Naive thymus-derived CD4-positive, alpha-beta T cell (primary cell): ENCODE measurements at regions not wholly inside any gene's neighbourhood (a gene's known extent, or its start where the extent isn't known, plus 50 kb on each side); places are given as distances from the start of the nearest gene placed in this dataset.

Experiments
- ATAC-seq: fragments of 150-1000 bp; cut with Tn5 transposase; 2 replicates; pipeline ENCODE4 v1.10.0; 2021; ENCODE audit warnings: mild to moderate bottlenecking, moderate library complexity
- CTCF ChIA-PET: fragments of 350-600 bp; sonication (Branson Sonifier 250); formaldehyde crosslinking; loops from one replicate; lab custom pipeline; 2021; ENCODE audit warnings: antibody characterized with exemption; lab: Charles Lee
- POLR2A ChIA-PET: fragments of 350-600 bp; sonication (Branson Sonifier 250); formaldehyde crosslinking; loops from one replicate; lab custom pipeline; 2021; ENCODE audit warnings: antibody characterized with exemption, inconsistent platforms; lab: Charles Lee
- DNase-seq, 9 donors: peaks; one replicate each; pipeline versions ENCODE4 v3.0.0 to v3.0.0-alpha.2; 2020 to 2022; ENCODE audit warnings: mixed read lengths in 1 of 9
- H3K27ac ChIP-seq: one replicate; pipeline ENCODE4 v1.7.0; 2013; ENCODE audit warnings: mild to moderate bottlenecking, low read depth, low read length, moderate library complexity
- H3K27me3 ChIP-seq, 2 donors: one replicate each; pipeline ENCODE4 v1.7.0; 2013; ENCODE audit warnings: low read length in 2 of 2, mild to moderate bottlenecking in 2 of 2, moderate library complexity in 2 of 2; ENCODE audit not compliant: control insufficient read depth in 2 of 2, insufficient read depth in 2 of 2
- H3K36me3 ChIP-seq, 3 experiments: 1 replicate in 2 of 3; 2 replicates in 1 of 3; pipeline ENCODE4 v1.7.0; 2013; ENCODE audit warnings: low read length in 3 of 3, mild to moderate bottlenecking in 3 of 3, moderate library complexity in 1 of 3; ENCODE audit not compliant: insufficient read depth in 3 of 3, control insufficient read depth in 2 of 3
- H3K4me1 ChIP-seq, 2 donors: one replicate each; pipeline ENCODE4 v1.7.0; 2013; ENCODE audit warnings: low read length in 2 of 2, mild to moderate bottlenecking in 2 of 2, moderate library complexity in 1 of 2; ENCODE audit not compliant: control insufficient read depth in 2 of 2, insufficient read depth in 2 of 2
- H3K4me3 ChIP-seq: 2 replicates; pipeline ENCODE4 v1.7.0; 2013; ENCODE audit warnings: mild to moderate bottlenecking, low read length
- H3K9me3 ChIP-seq, 3 experiments: 1 replicate in 2 of 3; 2 replicates in 1 of 3; pipeline ENCODE4 v1.7.0; 2013; ENCODE audit warnings: low read length in 3 of 3; ENCODE audit not compliant: control insufficient read depth in 2 of 3
- H3K27ac Mint-ChIP-seq, 9 donors: one replicate each; pipeline ENCODE4 v1.8.0; 2020 to 2022; ENCODE audit warnings: mixed read lengths in 9 of 9, mild to moderate bottlenecking in 8 of 9, moderate library complexity in 5 of 9, inconsistent platforms in 2 of 9
- H3K27me3 Mint-ChIP-seq, 5 donors: one replicate each; pipeline ENCODE4 v1.8.0; 2021 to 2022; ENCODE audit warnings: mixed read lengths in 5 of 5, mild to moderate bottlenecking in 1 of 5
- H3K36me3 Mint-ChIP-seq, 5 donors: one replicate each; pipeline ENCODE4 v1.8.0; 2020 to 2022; ENCODE audit warnings: mixed read lengths in 5 of 5, mild to moderate bottlenecking in 3 of 5, inconsistent platforms in 1 of 5
- H3K4me1 Mint-ChIP-seq, 7 donors: one replicate each; pipeline ENCODE4 v1.8.0; 2020 to 2022; ENCODE audit warnings: mixed read lengths in 7 of 7, mild to moderate bottlenecking in 3 of 7, inconsistent platforms in 1 of 7
- H3K4me3 Mint-ChIP-seq, 10 donors: one replicate each; pipeline ENCODE4 v1.8.0; 2020 to 2022; ENCODE audit warnings: mild to moderate bottlenecking in 10 of 10, mixed read lengths in 10 of 10, moderate library complexity in 6 of 10, inconsistent platforms in 2 of 10
- H3K9me3 Mint-ChIP-seq, 11 donors: one replicate each; pipeline ENCODE4 v1.8.0; 2020 to 2022; ENCODE audit warnings: mixed read lengths in 11 of 11, mild to moderate bottlenecking in 4 of 11, inconsistent platforms in 1 of 11, moderate library complexity in 1 of 11
- intact Hi-C, 2 donors: fragments of 100-400 bp; cut with micrococcal nuclease; formaldehyde crosslinking; loops; one replicate each; pipeline ENCODE4 v1.15.1; 2023

DNA sequence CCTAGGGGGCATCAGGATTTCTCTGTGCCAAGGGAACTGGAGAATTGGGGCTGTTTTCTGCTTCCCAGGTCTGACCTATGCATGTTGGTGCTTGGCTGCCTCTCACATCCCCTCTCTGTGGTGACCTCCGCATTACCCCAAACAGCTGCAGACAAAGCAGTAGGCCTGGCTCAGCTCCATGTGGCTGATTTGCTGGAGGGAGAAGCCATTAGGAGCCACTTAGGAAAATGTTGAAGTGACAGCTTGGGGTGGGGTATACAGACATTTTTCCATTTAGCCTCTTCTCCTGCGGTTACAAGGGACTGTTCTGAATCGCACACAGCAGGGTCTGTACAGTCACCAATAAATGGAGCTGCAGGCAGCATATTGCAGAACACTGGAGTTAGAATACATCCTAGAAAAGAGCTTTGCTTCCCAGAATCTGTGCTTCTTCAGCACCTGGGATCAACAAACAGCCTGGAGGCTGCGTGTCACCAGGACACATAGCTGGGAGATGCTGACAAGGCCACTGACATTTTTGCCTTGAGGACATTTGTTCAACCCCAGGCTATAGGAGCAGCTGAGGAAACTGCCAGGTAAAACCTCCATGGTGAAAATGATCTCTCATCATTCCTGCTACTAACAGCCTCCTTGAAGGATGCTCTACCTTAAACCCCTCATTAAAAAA lies 335.3 kb downstream of the DIRAS2 start:
- ChIA-PET POLR2A (no interaction called here), CTCF (no interaction called here)
- Mint-ChIP-seq H3K27me3 (peaks cover 15 to 40% (median 27%) of the 10 kb centered on the region in 5 donors), H3K4me3 (no peak overlapping the region), H3K27ac (no peak overlapping the region), H3K36me3 (no peaks in the 10 kb centered on the region), H3K4me1 (peaks cover 0 to 3% (median 0%) of the 10 kb centered on the region in 7 donors), H3K9me3 (no peaks in the 10 kb centered on the region)
- Histone ChIP-seq H3K27ac (no peak overlapping the region), H3K27me3 (no peaks in the 10 kb centered on the region), H3K36me3 (no peaks in the 10 kb centered on the region), H3K9me3 (no peaks in the 10 kb centered on the region), H3K4me1 (no peaks in the 10 kb centered on the region), H3K4me3 (no peak overlapping the region)
- no peak for DNase-seq
- intact Hi-C loops, result no loop called here
- ATAC-seq, result no peak

DNA sequence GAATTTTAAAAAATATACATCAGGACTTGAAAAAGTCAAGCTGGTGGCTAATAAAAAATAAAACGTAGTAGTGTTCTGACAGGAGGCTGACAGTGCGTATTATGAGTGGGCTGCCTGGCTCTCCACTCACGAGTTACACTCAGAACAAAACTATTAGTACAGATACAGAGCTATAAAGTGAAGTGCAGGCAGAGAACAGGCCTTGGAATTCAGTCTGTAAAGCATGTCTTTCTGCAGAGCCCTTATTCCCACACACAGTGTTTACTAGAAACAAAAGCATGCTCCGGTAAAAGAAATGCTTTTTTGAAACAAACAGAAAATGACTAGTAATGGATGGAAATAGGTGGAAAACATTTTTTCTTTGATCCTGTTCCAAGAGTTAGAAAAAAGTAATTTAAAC lies 334.7 kb downstream of the DIRAS2 start:
- Histone ChIP-seq H3K4me1 (no peaks in the 10 kb centered on the region), H3K27me3 (no peaks in the 10 kb centered on the region), H3K27ac (no peak overlapping the region), H3K36me3 (no peaks in the 10 kb centered on the region), H3K4me3 (no peak overlapping the region), H3K9me3 (no peaks in the 10 kb centered on the region)
- Mint-ChIP-seq H3K4me3 (no peak overlapping the region), H3K36me3 (no peaks in the 10 kb centered on the region), H3K9me3 (no peaks in the 10 kb centered on the region), H3K27ac (no peak overlapping the region), H3K4me1 (peaks cover 0 to 3% (median 0%) of the 10 kb centered on the region in 7 donors), H3K27me3 (peaks cover 20 to 40% (median 25%) of the 10 kb centered on the region in 5 donors)
- intact Hi-C loops, result no loop called here
- ChIA-PET CTCF (no interaction called here), POLR2A (no interaction called here)
- no peak for ATAC-seq
- no peak for DNase-seq

DNA sequence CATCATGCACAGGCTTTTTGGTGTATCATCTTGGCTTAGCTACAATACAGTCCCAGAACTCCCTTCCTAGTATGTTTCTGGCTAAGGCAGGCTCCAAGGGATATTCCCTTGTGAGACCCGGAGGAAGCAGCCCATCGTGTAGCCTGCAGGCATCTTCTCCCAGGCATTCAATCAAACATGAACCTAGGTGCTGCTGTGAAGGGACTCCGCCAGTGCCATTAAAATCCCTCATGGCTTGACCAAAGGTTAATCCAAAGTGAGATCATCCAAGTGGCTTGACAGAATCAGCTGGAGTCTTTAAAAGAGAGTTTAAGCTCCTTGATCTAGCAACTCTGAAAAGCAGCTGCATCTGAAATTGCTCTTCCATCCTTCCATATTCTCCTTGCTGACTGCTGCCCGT lies 333.9 kb downstream of the DIRAS2 start:
- CTCF ChIA-PET, result no interaction called here

DNA sequence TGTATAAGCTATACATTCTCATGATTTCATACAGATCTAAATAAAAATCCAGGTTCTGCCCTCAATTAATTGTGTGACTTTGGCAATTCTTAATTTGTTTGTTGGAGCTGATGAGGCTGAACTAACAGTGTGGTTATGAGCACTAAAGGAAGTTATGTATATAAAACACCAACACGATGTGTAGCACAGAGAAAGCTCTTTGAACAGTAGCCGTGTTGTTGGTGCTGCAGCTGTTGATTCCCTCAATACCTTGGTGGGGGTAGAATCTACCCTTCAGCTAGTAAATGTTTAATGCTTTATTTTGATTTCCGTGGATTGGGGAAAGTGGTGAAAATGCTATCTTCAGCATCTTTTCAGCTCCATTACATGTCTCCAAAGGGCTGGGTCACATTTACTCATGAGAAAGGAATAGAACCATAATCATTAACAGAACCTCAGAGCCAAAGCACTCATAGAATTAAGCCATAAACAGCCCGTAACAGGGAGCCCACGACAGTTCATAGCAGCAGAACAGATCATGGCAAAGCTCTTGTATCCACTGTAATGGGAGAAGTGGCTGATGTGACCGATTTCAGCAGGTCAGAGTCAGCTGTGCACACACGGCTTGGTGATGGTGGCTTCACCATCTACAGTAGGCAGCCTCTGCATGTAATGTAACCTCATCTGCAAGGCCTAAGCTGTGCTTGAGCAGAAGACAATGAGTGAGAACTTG lies 332.7 kb downstream of the DIRAS2 start:
- no peaks in the 10 kb centered on the region for H3K36me3 Mint-ChIP-seq
- no peak overlapping the region for H3K4me3 ChIP-seq
- POLR2A ChIA-PET, result no interaction called here
- H3K9me3 ChIP-seq, result no peaks in the 10 kb centered on the region
- peaks cover 0 to 3% (median 0%) of the 10 kb centered on the region in 11 donors for H3K9me3 Mint-ChIP-seq
- no peak overlapping the region for H3K27ac Mint-ChIP-seq
- no peaks in the 10 kb centered on the region for H3K27me3 ChIP-seq
- CTCF ChIA-PET, result no interaction called here
- ATAC-seq, result no peak
- H3K4me3 Mint-ChIP-seq, result no peak overlapping the region
- DNase-seq, result no peak
- H3K27me3 Mint-ChIP-seq, result peaks cover 10 to 21% (median 17%) of the 10 kb centered on the region in 5 donors
- H3K27ac ChIP-seq, result no peak overlapping the region
- no peaks in the 10 kb centered on the region for H3K36me3 ChIP-seq
- peaks cover 0 to 3% (median 0%) of the 10 kb centered on the region in 7 donors for H3K4me1 Mint-ChIP-seq
- intact Hi-C loops, result no loop called here
- no peaks in the 10 kb centered on the region for H3K4me1 ChIP-seq

More for the DNA sequence above, 333.9 kb downstream of the DIRAS2 start:
- peaks cover 0 to 3% (median 0%) of the 10 kb centered on the region in 11 donors for H3K9me3 Mint-ChIP-seq
- H3K36me3 Mint-ChIP-seq, result no peaks in the 10 kb centered on the region
- no peak overlapping the region for H3K4me3 Mint-ChIP-seq
- peaks cover 17 to 34% (median 22%) of the 10 kb centered on the region in 5 donors for H3K27me3 Mint-ChIP-seq
- Histone ChIP-seq H3K36me3 (no peaks in the 10 kb centered on the region), H3K4me3 (no peak overlapping the region), H3K27ac (no peak overlapping the region), H3K27me3 (no peaks in the 10 kb centered on the region), H3K9me3 (no peaks in the 10 kb centered on the region), H3K4me1 (no peaks in the 10 kb centered on the region)
- no peak for ATAC-seq
- POLR2A ChIA-PET, result no interaction called here
- H3K4me1 Mint-ChIP-seq, result peaks cover 0 to 3% (median 0%) of the 10 kb centered on the region in 7 donors
- no peak for DNase-seq
- intact Hi-C loops, result no loop called here
- no peak overlapping the region for H3K27ac Mint-ChIP-seq

DNA sequence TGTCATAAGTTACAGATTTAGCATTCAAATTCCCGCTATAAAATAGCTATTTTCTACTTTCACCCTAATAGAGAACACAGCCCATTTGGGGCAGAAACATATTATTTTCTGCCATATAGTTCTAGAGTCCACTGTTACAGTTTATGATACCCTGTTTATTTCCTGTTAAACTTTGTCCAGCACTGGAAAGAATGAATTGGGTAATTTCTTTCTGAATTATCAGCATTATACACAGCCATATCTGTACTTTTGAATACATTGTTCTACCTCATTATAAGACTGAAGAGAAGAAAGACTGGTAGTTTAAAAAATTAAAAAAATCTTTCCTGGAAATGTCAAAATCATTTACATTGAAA lies 332.1 kb downstream of the DIRAS2 start:
- Histone ChIP-seq H3K4me1 (no peaks in the 10 kb centered on the region), H3K36me3 (no peaks in the 10 kb centered on the region), H3K27me3 (no peaks in the 10 kb centered on the region), H3K9me3 (no peaks in the 10 kb centered on the region), H3K4me3 (no peak overlapping the region), H3K27ac (no peak overlapping the region)
- Mint-ChIP-seq H3K27me3 (peaks cover 5 to 17% (median 13%) of the 10 kb centered on the region in 5 donors), H3K4me1 (peaks cover 0 to 3% (median 0%) of the 10 kb centered on the region in 7 donors), H3K4me3 (no peak overlapping the region), H3K36me3 (no peaks in the 10 kb centered on the region), H3K9me3 (peaks cover 0 to 3% (median 0%) of the 10 kb centered on the region in 11 donors), H3K27ac (no peak overlapping the region)
- DNase-seq (no peak), ATAC-seq (no peak)
- ChIA-PET CTCF (no interaction called here), POLR2A (no interaction called here)
- intact Hi-C loops, result no loop called here

DNA sequence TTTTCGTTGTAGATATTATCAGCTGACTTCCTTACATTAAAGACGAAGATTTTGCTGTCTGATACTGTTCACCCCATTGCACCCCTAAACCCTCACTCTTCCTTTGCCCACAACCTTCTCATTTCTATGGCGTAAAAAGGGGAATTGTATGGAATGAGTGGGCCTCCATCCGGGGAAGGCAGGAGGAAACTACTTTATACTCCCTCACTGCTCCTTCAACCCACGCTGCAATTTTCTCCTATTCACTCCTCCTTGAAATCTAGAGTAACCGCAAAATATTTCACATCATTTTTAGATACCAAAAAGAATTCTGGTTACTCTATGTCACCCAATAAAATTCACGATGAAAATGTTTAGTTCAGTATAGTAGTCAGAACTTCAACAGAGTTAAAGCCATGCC lies 330.8 kb downstream of the DIRAS2 start:
- Mint-ChIP-seq H3K9me3 (peaks cover 0 to 3% (median 0%) of the 10 kb centered on the region in 11 donors), H3K27ac (peak overlapping the region in 1 of 9 donors; percentile 37), H3K4me3 (no peak overlapping the region), H3K27me3 (peaks cover 6 to 18% (median 11%) of the 10 kb centered on the region in 5 donors), H3K4me1 (peaks cover 0 to 3% (median 0%) of the 10 kb centered on the region in 7 donors), H3K36me3 (no peaks in the 10 kb centered on the region)
- ATAC-seq (no peak), DNase-seq (no peak)
- CTCF ChIA-PET, result interaction anchor here (0.8 kb wide), 1 partner anchor 233 kb away, joined by 3 read pairs; no protein-coding TSS in a partner anchor
- H3K9me3 ChIP-seq, result no peaks in the 10 kb centered on the region
- no peaks in the 10 kb centered on the region for H3K4me1 ChIP-seq
- H3K4me3 ChIP-seq, result no peak overlapping the region
- no peak overlapping the region for H3K27ac ChIP-seq
- H3K36me3 ChIP-seq, result no peaks in the 10 kb centered on the region
- H3K27me3 ChIP-seq, result no peaks in the 10 kb centered on the region
- POLR2A ChIA-PET, result no interaction called here
- intact Hi-C loops, result no loop called here
